ENCODE measurements at regions not wholly inside any gene's neighbourhood (a gene's known extent, or its start where the extent isn't known, plus 50 kb on each side); places are given as distances from the start of the nearest gene placed in this dataset.

GRCh38 chr2:6524691-6525474 lies 340.8 kb downstream of the CMPK2 start:
- DNase-seq (ENCODE audit: low spot score): no peak
- H3F3A ChIP-seq (ENCODE audit: low read depth): peaks cover 5% of the 10 kb centered on the region
- H3K4me3 ChIP-seq: no peak overlapping the region
- H4K20me1 ChIP-seq (ENCODE audit: low read depth): no peaks in the 10 kb centered on the region
- no peaks in the 10 kb centered on the region for H3K36me3 ChIP-seq
- no peak overlapping the region for H2AFZ ChIP-seq (replicated peaks)
- no peak overlapping the region for H3K27ac ChIP-seq
- TF ChIP-seq EZH2 (IDR thresholded peaks at IDR 0.05): no peak
- TF ChIP-seq EZH2phosphoT487 (IDR thresholded peaks at IDR 0.05): no peak
- no peak for TF ChIP-seq CTCF (IDR thresholded peaks at IDR 0.05)
- H3K27me3 ChIP-seq: no peaks in the 10 kb centered on the region
- peaks cover 4% of the 10 kb centered on the region for H3K36me3 Mint-ChIP-seq
- no peak overlapping the region for H3K9ac ChIP-seq
- H3K9me3 ChIP-seq (ENCODE audit: low read depth): no peaks in the 10 kb centered on the region
- no peak overlapping the region for H3K27ac Mint-ChIP-seq
- no peak overlapping the region for H3K4me3 Mint-ChIP-seq
- H3K27me3 Mint-ChIP-seq (ENCODE audit: insufficient read depth, low read depth): no peaks in the 10 kb centered on the region
- H3K4me1 Mint-ChIP-seq: peaks cover 25% of the 10 kb centered on the region
- H3K79me2 ChIP-seq (ENCODE audit: low read depth): no peaks in the 10 kb centered on the region
- peaks cover 21% of the 10 kb centered on the region for H3K4me1 ChIP-seq
- peak overlapping the region; percentile 20 for H3K4me2 ChIP-seq
- H3K9me3 Mint-ChIP-seq: peaks cover 4% of the 10 kb centered on the region

DNA sequence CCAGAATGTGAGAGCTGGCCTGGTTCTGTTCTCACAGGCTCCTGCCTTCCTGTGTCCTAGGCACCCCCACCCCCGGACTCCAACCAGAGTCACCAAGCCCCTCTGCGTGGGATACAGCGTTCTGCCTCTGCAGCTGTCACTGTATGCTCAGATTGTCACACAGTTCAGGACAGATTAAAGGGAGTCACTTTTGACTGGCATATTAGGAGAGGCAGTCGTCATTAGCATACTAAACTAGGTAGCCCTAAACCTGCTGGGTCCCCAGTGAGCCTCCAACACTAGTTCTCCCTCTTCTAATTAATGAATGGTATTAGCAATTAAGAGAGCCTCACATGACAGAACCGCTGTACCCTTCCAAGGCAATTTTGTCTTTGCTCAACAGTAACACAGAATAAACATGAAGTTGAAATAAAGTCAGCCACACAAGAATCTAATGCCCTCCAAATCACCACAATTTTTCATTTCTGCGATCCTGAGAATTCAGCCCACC lies 340.2 kb downstream of the CMPK2 start:
- H3K4me1 ChIP-seq: peaks cover 19% of the 10 kb centered on the region
- H3K4me3 ChIP-seq: no peak overlapping the region
- H3K36me3 ChIP-seq: no peaks in the 10 kb centered on the region
- TF ChIP-seq EZH2phosphoT487 (IDR thresholded peaks at IDR 0.05) (no peak), EZH2 (IDR thresholded peaks at IDR 0.05) (no peak), CTCF (IDR thresholded peaks at IDR 0.05) (no peak)
- H3K27ac ChIP-seq: no peak overlapping the region
- no peaks in the 10 kb centered on the region for H3K27me3 ChIP-seq
- Mint-ChIP-seq H3K9me3 (peaks cover 4% of the 10 kb centered on the region), H3K36me3 (peaks cover 4% of the 10 kb centered on the region), H3K27me3 (ENCODE audit: insufficient read depth, low read depth) (no peaks in the 10 kb centered on the region), H3K27ac (no peak overlapping the region), H3K4me3 (no peak overlapping the region), H3K4me1 (peaks cover 25% of the 10 kb centered on the region)
- no peaks in the 10 kb centered on the region for H3K9me3 ChIP-seq (ENCODE audit: low read depth)
- peak overlapping the region; percentile 20 for H3K4me2 ChIP-seq
- H3F3A ChIP-seq (ENCODE audit: low read depth): no peaks in the 10 kb centered on the region
- H4K20me1 ChIP-seq (ENCODE audit: low read depth): no peaks in the 10 kb centered on the region
- H2AFZ ChIP-seq (replicated peaks): no peak overlapping the region
- H3K9ac ChIP-seq: no peak overlapping the region
- DNase-seq (ENCODE audit: low spot score): peak; percentile 26
- no peaks in the 10 kb centered on the region for H3K79me2 ChIP-seq (ENCODE audit: low read depth)

DNA sequence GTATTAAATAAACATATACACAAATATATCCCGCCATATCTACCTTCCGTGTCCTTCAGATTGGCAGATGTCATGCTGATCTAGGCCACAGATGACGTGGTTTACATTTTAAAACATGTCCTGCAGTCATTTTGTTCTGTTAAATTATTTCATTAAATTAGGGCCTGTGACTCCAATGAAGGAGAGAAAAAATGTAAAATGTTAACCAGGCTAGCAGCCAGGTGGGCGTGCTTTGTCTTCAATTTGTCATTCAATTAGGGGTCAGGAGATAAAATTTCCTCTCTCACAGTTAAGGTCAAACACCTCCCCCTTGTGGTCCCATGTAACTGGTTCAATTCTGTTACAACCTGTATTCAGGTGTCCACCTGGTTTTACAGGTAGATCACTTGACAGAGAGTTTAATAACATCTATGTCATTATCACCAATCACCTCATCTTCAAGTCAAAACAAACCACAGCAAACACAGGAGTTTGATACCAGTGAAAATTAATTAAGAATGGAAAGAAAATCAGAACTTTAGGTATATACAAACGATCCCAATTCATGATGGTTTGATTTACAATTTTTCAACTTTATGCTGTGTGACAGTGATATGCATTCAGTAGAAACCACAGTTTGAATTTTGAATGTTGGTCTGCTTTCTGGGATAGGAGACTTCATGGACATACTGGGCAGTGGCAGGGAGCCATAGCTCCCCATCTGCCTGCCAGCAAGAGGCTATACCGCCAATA lies 339.4 kb downstream of the CMPK2 start:
- H3K9me3 Mint-ChIP-seq: peaks cover 6% of the 10 kb centered on the region
- peaks cover 25% of the 10 kb centered on the region for H3K4me1 Mint-ChIP-seq
- no peaks in the 10 kb centered on the region for H3K27me3 Mint-ChIP-seq (ENCODE audit: insufficient read depth, low read depth)
- H3K4me2 ChIP-seq: no peak overlapping the region
- H2AFZ ChIP-seq (replicated peaks): no peak overlapping the region
- no peaks in the 10 kb centered on the region for H4K20me1 ChIP-seq (ENCODE audit: low read depth)
- H3K79me2 ChIP-seq (ENCODE audit: low read depth): no peaks in the 10 kb centered on the region
- H3K9ac ChIP-seq: no peak overlapping the region
- no peaks in the 10 kb centered on the region for H3K36me3 ChIP-seq
- H3F3A ChIP-seq (ENCODE audit: low read depth): no peaks in the 10 kb centered on the region
- no peaks in the 10 kb centered on the region for H3K27me3 ChIP-seq
- no peak overlapping the region for H3K27ac Mint-ChIP-seq
- H3K4me1 ChIP-seq: peaks cover 19% of the 10 kb centered on the region
- no peak overlapping the region for H3K4me3 Mint-ChIP-seq
- H3K27ac ChIP-seq: no peak overlapping the region
- no peak for TF ChIP-seq EZH2phosphoT487 (IDR thresholded peaks at IDR 0.05)
- peak; percentile 81 for TF ChIP-seq CTCF (IDR thresholded peaks at IDR 0.05)
- no peaks in the 10 kb centered on the region for H3K9me3 ChIP-seq (ENCODE audit: low read depth)
- peak; percentile 76 for DNase-seq (ENCODE audit: low spot score)
- no peak overlapping the region for H3K4me3 ChIP-seq
- peaks cover 4% of the 10 kb centered on the region for H3K36me3 Mint-ChIP-seq

Measured in neural progenitor cell (in vitro differentiated cells).